ENCODE measurements at regions not wholly inside any gene's neighbourhood (a gene's known extent, or its start where the extent isn't known, plus 50 kb on each side); places are given as distances from the start of the nearest gene placed in this dataset.

DNA sequence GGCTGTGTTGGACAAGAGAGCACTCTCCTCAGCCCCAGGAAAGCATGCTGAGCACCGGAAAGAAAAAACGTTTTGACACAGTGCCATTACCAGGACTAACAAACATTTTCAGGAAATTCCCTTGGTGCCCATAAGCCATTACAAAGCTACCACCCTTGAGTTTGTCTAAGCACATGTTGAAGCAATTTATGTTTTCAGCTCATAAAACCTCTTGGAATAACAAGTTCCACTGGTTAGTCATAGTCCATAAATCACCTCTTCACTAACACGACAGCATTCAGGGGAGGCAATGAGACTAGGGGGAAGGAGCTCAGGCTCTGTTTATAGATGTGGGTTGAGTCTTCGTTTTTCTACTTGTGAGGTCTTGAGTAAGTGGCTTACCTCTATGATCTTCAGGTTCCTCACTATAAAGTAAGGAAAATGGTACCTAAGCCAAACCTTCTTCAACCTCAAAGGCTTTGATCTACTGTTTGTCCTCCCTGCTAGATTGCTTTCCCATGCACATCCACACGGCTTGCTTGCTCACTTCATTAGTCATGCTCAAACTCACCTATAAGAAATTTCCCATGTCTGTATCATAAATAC lies 65.4 kb downstream of the DRD1 start:
- no peak for TF ChIP-seq POLR2AphosphoS5 (IDR thresholded peaks at IDR 0.05; ENCODE audit: low read depth, low read length)
- TF ChIP-seq POLR2A (IDR thresholded peaks at IDR 0.05; ENCODE audit: low read depth, low read length), result no peak
